K562 (cell line): ENCODE measurements at regions not wholly inside any gene's neighbourhood (a gene's known extent, or its start where the extent isn't known, plus 50 kb on each side); places are given as distances from the start of the nearest gene placed in this dataset.

Experiments
- ATAC-seq: fragments of 200-7000 bp; cut with Tn5 transposase; 3 replicates; pipeline ENCODE4 v1.9.1; 2020; ENCODE audit warnings: moderate library complexity
- BruUV-seq: library from RNA; stranded (reverse); fragments of 400-500 nt; replicated peaks from 2 replicates; lab custom pipeline; 2021; lab: Mats Ljungman, UMichigan
- CTCF ChIA-PET: fragments of 300-600 bp; formaldehyde crosslinking; extraction: SDS; loops from one replicate; lab custom pipeline; 2021; ENCODE audit warnings: low intra/inter-chr PET ratio; lab: Yijun Ruan, JAX
- POLR2A ChIA-PET: fragments of 300-600, 350-650 bp; sonication (Branson Sonifier 250); formaldehyde crosslinking; extraction: SDS; loops from one replicate; lab custom pipeline; 2021; ENCODE audit warnings: antibody characterized with exemption, inconsistent platforms; lab: Yijun Ruan, JAX
- DNase-seq, 4 experiments: peaks; one replicate each; pipeline versions ENCODE4 v3.0.0 to v3.0.0-alpha.2; 2011 to 2018; ENCODE audit warnings: low spot score in 3 of 4, mixed read lengths in 3 of 4; ENCODE audit errors: extremely low read depth in 1 of 4
- FAIRE-seq: peaks from 2 replicates; lab custom pipeline; 2011; peaks lifted over from hg19 to GRCh38; lab: Jason Lieb, UNC
- H2AFZ ChIP-seq: 2 replicates; pipeline ENCODE4 v1.6.0; 2011; ENCODE audit warnings: low read depth, low read length, control low read depth, inconsistent platforms
- H3K27ac ChIP-seq: fragments of 200-600 bp; 3 replicates; pipeline ENCODE4 v1.8.0; 2011; ENCODE audit warnings: low read depth, mild to moderate bottlenecking, control low read depth, inconsistent platforms, low read length, moderate library complexity, mixed read lengths; ENCODE audit errors: extremely low read depth
- H3K27me3 ChIP-seq, 2 experiments: fragments of 300-600 bp in 1 of 2; 2 replicates in 1 of 2; 3 replicates in 1 of 2; pipeline versions ENCODE4 v1.6.0 to v1.8.0; 2011; ENCODE audit warnings: inconsistent platforms in 2 of 2, low read length in 2 of 2, mild to moderate bottlenecking in 1 of 2, mixed read lengths in 1 of 2, moderate library complexity in 1 of 2; ENCODE audit not compliant: control insufficient read depth in 2 of 2, insufficient read depth in 2 of 2
- H3K36me3 ChIP-seq: fragments of 300-600 bp; 3 replicates; pipeline ENCODE4 v1.8.0; 2011; ENCODE audit warnings: mild to moderate bottlenecking, low read length, inconsistent platforms; ENCODE audit not compliant: control insufficient read depth, insufficient read depth
- H3K4me1 ChIP-seq, 2 experiments: fragments of 200-600 bp in 1 of 2; replicated peaks in 1 of 2; 2 replicates in 1 of 2; 3 replicates in 1 of 2; pipeline versions ENCODE4 v1.5.1 to v1.8.0; 2011; ENCODE audit warnings: inconsistent platforms in 2 of 2, low read length in 2 of 2, mild to moderate bottlenecking in 1 of 2, mixed read lengths in 1 of 2, moderate library complexity in 1 of 2; ENCODE audit not compliant: control insufficient read depth in 2 of 2, insufficient read depth in 2 of 2
- H3K4me2 ChIP-seq: 2 replicates; pipeline ENCODE4 v1.6.1; 2011; ENCODE audit warnings: low read length, control low read depth, inconsistent platforms, mixed read lengths; ENCODE audit not compliant: insufficient read depth
- H3K4me3 ChIP-seq: fragments of 200-600 bp; sonication (generic), shearing (Covaris generic); 2 replicates; pipeline ENCODE4 v1.5.1; 2016; ENCODE audit warnings: control low read depth, inconsistent platforms
- H3K79me2 ChIP-seq: fragments of 200-600 bp; 3 replicates; pipeline ENCODE4 v1.8.0; 2011; ENCODE audit warnings: low read length, inconsistent platforms; ENCODE audit not compliant: control insufficient read depth, insufficient read depth
- H3K9ac ChIP-seq, 2 experiments: 2 replicates each; pipeline versions ENCODE4 v1.6.0 to v1.6.1; 2011; ENCODE audit warnings: low read depth in 2 of 2, low read length in 2 of 2, control low read depth in 1 of 2, inconsistent platforms in 1 of 2, mild to moderate bottlenecking in 1 of 2, mixed read lengths in 1 of 2; ENCODE audit not compliant: insufficient read depth in 1 of 2
- H3K9me1 ChIP-seq: one replicate; pipeline ENCODE4 v1.6.0; 2011; ENCODE audit warnings: inconsistent platforms, mild to moderate bottlenecking, low read length, moderate library complexity; ENCODE audit not compliant: control insufficient read depth, insufficient read depth
- H3K9me3 ChIP-seq: replicated peaks from 2 replicates; pipeline ENCODE4 v1.5.1; 2011; ENCODE audit warnings: low read depth, low read length, inconsistent platforms; ENCODE audit not compliant: control insufficient read depth, insufficient read depth
- H4K20me1 ChIP-seq: replicated peaks from 2 replicates; pipeline ENCODE4 v1.6.1; 2011; ENCODE audit warnings: low read length, inconsistent platforms, mixed read lengths; ENCODE audit not compliant: control insufficient read depth, insufficient read depth
- KAT2B ChIP-seq: IDR thresholded peaks from one replicate; pipeline ENCODE4 v1.6.1; 2012; ENCODE audit warnings: low read depth, mild to moderate bottlenecking, control low read depth, inconsistent platforms, low read length, moderate library complexity
- KDM1A ChIP-seq, 2 experiments: fragments of 450-650 bp; IDR thresholded peaks; 2 replicates each; pipeline ENCODE4 v1.6.1; 2016; ENCODE audit warnings: mild to moderate bottlenecking in 2 of 2
- POLR2AphosphoS2 ChIP-seq: IDR thresholded peaks from 2 replicates; pipeline ENCODE4 v1.6.1; 2012; ENCODE audit warnings: low read length, improper control_type of control experiment
- TCFL5 ChIP-seq: fragments of 250-450 bp; sonication (Bioruptor Pico); conservative IDR thresholded peaks from 2 replicates; pipeline ENCODE4 v1.6.1; 2021; ENCODE audit warnings: mild to moderate bottlenecking, moderate library complexity, matching md5 sums
- VEZF1 ChIP-seq: fragments of 200-800 bp; sonication (Bioruptor generic); IDR thresholded peaks from 2 replicates; pipeline ENCODE4 v1.6.1; 2017; ENCODE audit warnings: missing genetic modification characterization, missing compliant biosample characterization
- ZNF644 ChIP-seq: fragments of 200-800 bp; sonication (Bioruptor generic); IDR thresholded peaks from 2 replicates; pipeline ENCODE4 v1.6.1; 2016; ENCODE audit warnings: low read depth, missing genetic modification characterization, missing compliant biosample characterization
- WGBS: fragments of 100-300 bp; shearing (Covaris generic); methylation state at CpG from one replicate; pipeline ENCODE4 v1.1.6; 2016; ENCODE audit warnings: low coverage, mixed read lengths; ENCODE audit not compliant: insufficient coverage; ENCODE audit errors: missing lambda C conversion rate; 5-methylcytosine and 5-hydroxymethylcytosine counted together
- in situ Hi-C: fragments of 300-500 bp; cut with MboI; formaldehyde crosslinking; loops from 4 replicates; pipeline ENCODE4 v1.15.0; 2018; ENCODE audit warnings: inconsistent platforms, mixed read lengths
- intact Hi-C: fragments of 100-400 bp; cut with micrococcal nuclease; formaldehyde crosslinking; loops from 2 replicates; pipeline ENCODE4 v1.14.2; 2022

GRCh38 chr5:68060382-68060781 is 155.2 kb upstream of the PIK3R1 start:
- WGBS, result 0% methylated on average over 1 of the region's 1 CpG
- in situ Hi-C loops, result no loop called here
- Histone ChIP-seq H3K79me2 (no peaks in the 10 kb centered on the region), H3K4me2 (no peak overlapping the region), H3K4me3 (no peak overlapping the region), H4K20me1 (no peaks in the 10 kb centered on the region), H3K36me3 (no peaks in the 10 kb centered on the region), H3K27ac (no peak overlapping the region), H3K9me1 (no peaks in the 10 kb centered on the region), H3K4me1 (no peaks in the 10 kb centered on the region), H2AFZ (no peak overlapping the region), H3K27me3 (no peaks in the 10 kb centered on the region), H3K9me3 (no peaks in the 10 kb centered on the region)
- intact Hi-C loops, result no loop called here
- ATAC-seq (no peak), DNase-seq (no peak)
- POLR2A ChIA-PET, result interaction anchor here (0.8 kb wide), 1 partner anchor 10 kb away, joined by 3 read pairs; no protein-coding TSS in a partner anchor
- BruUV-seq, result no TSS peak
- TF ChIP-seq KDM1A (IDR thresholded peaks at IDR 0.05), result no peak
- TF ChIP-seq TCFL5 (CRISPR knock-in tag), result no peak
- TF ChIP-seq VEZF1 (CRISPR knock-in tag), result no peak
- no peak for TF ChIP-seq POLR2AphosphoS2
- no peak for TF ChIP-seq ZNF644
- no peak for TF ChIP-seq KAT2B
- TF ChIP-seq, all 486 proteins: peak for 0
- no peak overlapping the region for H3K9ac ChIP-seq
- FAIRE-seq, result no peak
- CTCF ChIA-PET, result no interaction called here
